ENCODE measurements at regions not wholly inside any gene's neighbourhood (a gene's known extent, or its start where the extent isn't known, plus 50 kb on each side); places are given as distances from the start of the nearest gene placed in this dataset.
"Not testable (repeated sequence)": the region's sequence is repeated elsewhere in the genome, so short reads cannot be mapped to it uniquely, and the experiment has no call there.

DNA sequence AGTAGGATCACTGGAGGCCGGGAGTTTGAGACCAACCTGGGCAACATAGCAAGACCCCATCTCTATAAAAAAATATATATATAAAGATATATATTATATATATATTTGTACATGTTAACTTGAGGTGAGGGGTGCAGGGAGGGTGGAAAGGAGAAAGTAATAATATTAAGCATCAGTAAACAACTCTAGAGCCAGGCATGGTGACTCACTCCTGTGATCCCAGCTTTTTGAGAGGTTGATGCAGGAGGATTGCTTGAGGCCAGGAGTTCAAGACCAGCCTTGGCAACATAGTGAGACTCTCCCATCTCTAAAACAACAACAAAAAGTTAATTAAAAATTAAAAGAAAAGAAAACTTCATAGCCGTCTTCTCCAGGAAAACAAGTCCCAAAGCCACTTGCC, 61.7 kb upstream of the SMURF2 start:
- WGBS, 2 experiments: 95 to 100% methylated on average over 1 of the region's 2 CpGs
- H3K27me3 ChIP-seq (ENCODE audit: control insufficient read depth, insufficient read depth, low read length, poor library complexity, severe bottlenecking): no peaks in the 10 kb centered on the region
- H3K36me3 ChIP-seq (ENCODE audit: control insufficient read depth, insufficient read depth, low read length): no peaks in the 10 kb centered on the region
- H3K27ac ChIP-seq (ENCODE audit: insufficient read depth, low read depth, low read length, poor library complexity, severe bottlenecking): no peak overlapping the region
- H3K4me1 ChIP-seq (ENCODE audit: control insufficient read depth, insufficient read depth, low read length): no peaks in the 10 kb centered on the region
- no peak overlapping the region for H3K4me3 ChIP-seq (ENCODE audit: insufficient read depth, low read depth, low read length)
- no peaks in the 10 kb centered on the region for H3K9me3 ChIP-seq (ENCODE audit: control insufficient read depth, low read length)

DNA sequence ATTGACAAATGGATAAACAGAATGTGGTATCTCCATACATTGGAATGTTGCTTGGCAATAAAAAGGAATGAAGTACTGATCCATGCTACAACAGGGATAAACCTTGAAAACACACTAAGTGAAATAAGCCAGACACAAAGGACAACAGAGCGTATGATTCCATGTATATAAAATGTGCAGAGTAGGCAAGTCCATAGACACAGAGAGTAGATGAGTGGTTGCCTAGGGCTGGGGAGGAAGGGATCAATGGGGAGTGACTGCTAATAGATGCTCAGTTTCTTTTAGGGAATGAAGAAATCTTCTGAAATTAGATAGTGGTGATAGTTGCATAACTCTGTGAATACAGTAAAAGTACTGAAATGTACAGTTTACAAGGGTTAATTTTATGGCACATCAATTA, 59.4 kb upstream of the SMURF2 start:
- not testable (repeated sequence) for H3K9me3 ChIP-seq (ENCODE audit: control insufficient read depth, low read length); H3K36me3 ChIP-seq (ENCODE audit: control insufficient read depth, insufficient read depth, low read length); H3K4me3 ChIP-seq (ENCODE audit: insufficient read depth, low read depth, low read length); H3K4me1 ChIP-seq (ENCODE audit: control insufficient read depth, insufficient read depth, low read length); H3K27ac ChIP-seq (ENCODE audit: insufficient read depth, low read depth, low read length, poor library complexity, severe bottlenecking); H3K27me3 ChIP-seq (ENCODE audit: control insufficient read depth, insufficient read depth, low read length, poor library complexity, severe bottlenecking)
- 85 to 94% methylated on average over 1 of the region's 1 CpG for WGBS, 2 experiments

DNA sequence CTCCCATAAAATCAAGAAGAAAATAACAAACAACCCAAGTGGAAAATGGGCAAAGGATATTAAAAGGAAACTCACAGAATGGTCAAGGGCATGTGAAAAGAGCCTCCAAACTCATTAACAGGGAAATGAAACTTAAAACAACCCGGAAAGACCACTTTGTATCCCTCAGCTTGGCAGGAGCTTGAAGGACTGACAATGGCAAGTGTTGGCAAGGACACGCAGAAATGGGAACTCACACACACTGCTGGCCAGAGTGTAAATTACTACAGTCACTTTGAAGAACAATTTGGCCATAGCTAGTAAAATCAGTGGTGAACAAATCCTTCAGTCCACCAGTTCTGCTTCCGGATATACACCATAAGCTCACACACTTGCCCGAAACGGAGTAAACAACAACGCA, 58.1 kb upstream of the SMURF2 start:
- not testable (repeated sequence) for H3K27ac ChIP-seq (ENCODE audit: insufficient read depth, low read depth, low read length, poor library complexity, severe bottlenecking); H3K4me1 ChIP-seq (ENCODE audit: control insufficient read depth, insufficient read depth, low read length); H3K36me3 ChIP-seq (ENCODE audit: control insufficient read depth, insufficient read depth, low read length); H3K9me3 ChIP-seq (ENCODE audit: control insufficient read depth, low read length); H3K27me3 ChIP-seq (ENCODE audit: control insufficient read depth, insufficient read depth, low read length, poor library complexity, severe bottlenecking); H3K4me3 ChIP-seq (ENCODE audit: insufficient read depth, low read depth, low read length)
- WGBS, 2 experiments: 94 to 98% methylated on average over 6 of the region's 6 CpGs

DNA sequence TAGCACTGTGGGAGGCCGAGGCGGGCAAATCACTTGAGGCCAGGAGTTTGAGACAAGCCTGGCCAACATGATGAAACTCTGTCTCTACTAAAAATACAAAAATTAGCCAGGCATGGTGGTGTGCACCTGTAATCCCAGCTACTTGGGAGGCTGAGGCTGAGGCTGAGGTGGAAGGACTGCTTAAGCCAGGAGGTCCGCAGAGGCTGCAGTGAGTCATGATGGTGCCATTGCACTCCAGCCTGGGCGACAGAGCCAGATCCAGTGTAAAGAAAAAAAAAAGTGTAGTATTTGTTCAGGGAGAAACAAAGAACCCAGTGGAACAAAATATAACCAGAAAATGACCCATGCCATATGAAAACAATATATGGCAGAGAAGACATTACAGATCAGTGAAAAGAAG, 57.4 kb upstream of the SMURF2 start:
- not testable (repeated sequence) for H3K27me3 ChIP-seq (ENCODE audit: control insufficient read depth, insufficient read depth, low read length, poor library complexity, severe bottlenecking); H3K9me3 ChIP-seq (ENCODE audit: control insufficient read depth, low read length); H3K4me3 ChIP-seq (ENCODE audit: insufficient read depth, low read depth, low read length); H3K36me3 ChIP-seq (ENCODE audit: control insufficient read depth, insufficient read depth, low read length); H3K27ac ChIP-seq (ENCODE audit: insufficient read depth, low read depth, low read length, poor library complexity, severe bottlenecking); H3K4me1 ChIP-seq (ENCODE audit: control insufficient read depth, insufficient read depth, low read length)
- WGBS, 2 experiments: 94 to 96% methylated on average over 4 of the region's 4 CpGs

DNA sequence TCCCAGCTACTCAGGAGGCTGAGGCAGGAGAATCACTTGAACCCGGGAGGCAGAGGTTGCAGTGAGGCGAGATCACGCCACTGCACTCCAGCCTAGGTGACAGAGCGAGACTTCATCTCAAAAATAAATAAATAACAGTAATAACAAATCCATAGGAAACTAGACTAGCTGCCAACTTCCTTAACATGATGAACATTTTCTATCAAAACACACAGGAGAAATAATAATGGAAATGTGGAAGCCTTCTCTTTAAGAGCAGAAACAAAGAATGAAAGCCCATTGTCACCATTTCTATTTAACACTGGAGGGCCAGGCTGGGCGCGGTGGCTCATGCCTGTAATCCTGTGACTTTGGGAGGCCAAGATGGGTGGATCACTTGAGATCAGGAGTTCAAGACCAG, 56.7 kb upstream of the SMURF2 start:
- 88 to 95% methylated on average over 6 of the region's 6 CpGs for WGBS, 2 experiments
- not testable (repeated sequence) for H3K4me1 ChIP-seq (ENCODE audit: control insufficient read depth, insufficient read depth, low read length); H3K27ac ChIP-seq (ENCODE audit: insufficient read depth, low read depth, low read length, poor library complexity, severe bottlenecking); H3K9me3 ChIP-seq (ENCODE audit: control insufficient read depth, low read length); H3K4me3 ChIP-seq (ENCODE audit: insufficient read depth, low read depth, low read length); H3K36me3 ChIP-seq (ENCODE audit: control insufficient read depth, insufficient read depth, low read length); H3K27me3 ChIP-seq (ENCODE audit: control insufficient read depth, insufficient read depth, low read length, poor library complexity, severe bottlenecking)

DNA sequence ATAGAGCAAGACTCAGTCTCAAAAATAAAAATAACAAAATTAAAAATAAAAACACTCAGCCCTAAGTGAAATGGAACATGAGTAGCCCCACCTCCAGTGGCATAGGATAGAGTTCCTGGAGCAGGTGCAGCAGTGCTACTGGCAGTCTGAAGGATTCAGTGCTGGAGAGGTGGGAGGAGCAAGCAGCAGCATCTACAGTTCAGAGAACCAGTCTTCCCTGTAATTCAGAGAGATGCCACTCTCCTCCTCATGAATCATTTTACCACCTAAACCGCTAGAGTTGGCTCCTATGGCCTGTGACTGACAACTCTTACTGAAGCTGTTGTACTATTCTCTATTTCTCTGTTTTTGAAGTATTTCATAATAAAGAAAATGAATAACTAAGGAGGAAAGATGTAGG, 56.0 kb upstream of the SMURF2 start:
- H3K36me3 ChIP-seq (ENCODE audit: control insufficient read depth, insufficient read depth, low read length): no peaks in the 10 kb centered on the region
- no peaks in the 10 kb centered on the region for H3K9me3 ChIP-seq (ENCODE audit: control insufficient read depth, low read length)
- no peak overlapping the region for H3K4me3 ChIP-seq (ENCODE audit: insufficient read depth, low read depth, low read length)
- no peaks in the 10 kb centered on the region for H3K4me1 ChIP-seq (ENCODE audit: control insufficient read depth, insufficient read depth, low read length)
- no peak overlapping the region for H3K27ac ChIP-seq (ENCODE audit: insufficient read depth, low read depth, low read length, poor library complexity, severe bottlenecking)
- 89 to 100% methylated on average over 1 of the region's 1 CpG for WGBS, 2 experiments
- H3K27me3 ChIP-seq (ENCODE audit: control insufficient read depth, insufficient read depth, low read length, poor library complexity, severe bottlenecking): no peaks in the 10 kb centered on the region

DNA sequence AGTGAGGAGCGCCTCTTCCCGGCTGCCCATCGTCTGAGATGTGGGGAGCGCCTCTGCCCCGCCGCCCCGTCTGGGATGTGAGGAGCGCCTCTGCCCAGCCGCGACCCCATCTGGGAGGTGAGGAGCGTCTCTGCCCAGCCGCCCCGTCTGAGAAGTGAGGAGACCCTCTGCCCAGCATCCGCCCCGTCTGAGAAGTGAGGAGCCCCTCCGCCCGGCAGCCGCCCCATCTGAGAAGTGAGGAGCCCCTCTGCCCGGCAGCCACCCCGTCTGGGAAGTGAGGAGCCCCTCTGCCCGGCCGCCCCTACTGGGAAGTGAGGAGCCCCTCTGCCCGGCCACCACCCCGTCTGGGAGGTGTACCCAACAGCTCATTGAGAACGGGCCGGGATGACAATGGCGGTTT, 54.4 kb upstream of the SMURF2 start:
- whole genome bisulfite sequencing, 2 experiments: 97% methylated on average over 22 of the region's 27 CpGs
- not testable (repeated sequence) for H3K9me3 ChIP-seq (ENCODE audit: control insufficient read depth, low read length); H3K27me3 ChIP-seq (ENCODE audit: control insufficient read depth, insufficient read depth, low read length, poor library complexity, severe bottlenecking); H3K4me1 ChIP-seq (ENCODE audit: control insufficient read depth, insufficient read depth, low read length); H3K27ac ChIP-seq (ENCODE audit: insufficient read depth, low read depth, low read length, poor library complexity, severe bottlenecking); H3K36me3 ChIP-seq (ENCODE audit: control insufficient read depth, insufficient read depth, low read length); H3K4me3 ChIP-seq (ENCODE audit: insufficient read depth, low read depth, low read length)

DNA sequence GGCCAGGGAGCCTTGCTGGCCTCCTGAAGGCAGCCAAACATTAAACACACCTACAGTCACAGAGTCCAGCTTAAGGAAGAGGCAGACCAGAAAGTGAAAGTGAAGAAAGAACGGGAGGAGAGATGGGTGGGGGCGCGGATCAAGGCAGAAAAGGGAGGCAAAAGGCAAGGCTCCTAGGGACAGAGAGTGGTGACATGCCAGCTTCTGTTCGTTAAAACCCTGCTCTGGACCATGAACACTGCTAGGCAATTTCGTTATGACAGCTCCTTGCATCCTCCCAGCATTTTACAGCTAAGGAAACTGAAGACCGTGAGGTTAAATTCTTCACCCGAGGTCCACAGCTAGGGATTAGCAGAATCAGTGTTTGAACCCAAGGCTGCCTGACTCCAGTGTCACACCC, 51.7 kb upstream of the SMURF2 start:
- not testable (repeated sequence) for H3K27ac ChIP-seq (ENCODE audit: insufficient read depth, low read depth, low read length, poor library complexity, severe bottlenecking); H3K4me3 ChIP-seq (ENCODE audit: insufficient read depth, low read depth, low read length); H3K27me3 ChIP-seq (ENCODE audit: control insufficient read depth, insufficient read depth, low read length, poor library complexity, severe bottlenecking); H3K9me3 ChIP-seq (ENCODE audit: control insufficient read depth, low read length); H3K36me3 ChIP-seq (ENCODE audit: control insufficient read depth, insufficient read depth, low read length); H3K4me1 ChIP-seq (ENCODE audit: control insufficient read depth, insufficient read depth, low read length)
- 92 to 94% methylated on average over 7 of the region's 7 CpGs for WGBS, 2 experiments

DNA sequence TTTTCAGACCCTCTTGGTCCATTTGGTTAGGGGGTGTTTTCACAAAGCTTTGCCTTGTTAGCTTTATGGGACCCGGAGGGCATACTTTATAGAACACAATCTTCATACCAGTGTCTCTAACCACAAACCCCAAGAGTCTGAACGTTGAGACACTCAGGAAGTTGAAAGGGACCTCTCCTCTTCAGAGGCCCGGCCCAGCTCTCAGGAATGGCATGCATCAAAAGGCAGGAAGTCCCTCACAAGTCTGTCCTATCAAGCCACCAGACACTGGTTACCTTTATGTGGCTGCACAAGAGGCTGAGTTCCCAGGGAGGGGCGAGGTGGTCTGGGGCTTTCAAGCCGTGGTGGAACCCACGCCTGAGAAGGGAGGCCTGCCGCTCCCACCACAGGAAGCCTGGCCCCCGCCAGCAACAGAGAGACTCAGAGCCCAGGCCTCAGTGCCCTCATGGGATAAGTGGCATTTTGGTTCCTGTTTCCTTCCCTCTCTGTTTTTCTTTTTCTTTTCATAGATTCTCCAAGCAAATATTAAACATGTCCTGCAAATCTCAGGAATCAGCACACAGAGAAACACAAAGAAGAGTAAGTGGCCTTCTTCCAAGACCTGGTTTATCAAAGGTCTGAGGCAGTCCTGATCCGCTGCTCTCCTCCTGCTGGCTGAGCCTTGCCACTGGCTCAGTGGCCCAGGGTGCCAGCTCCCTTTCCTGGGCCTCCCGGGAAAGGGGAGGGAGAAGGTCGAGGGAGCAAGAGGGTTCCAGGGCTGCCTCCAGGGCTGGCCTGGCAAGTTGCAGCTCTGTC, 50.6 kb upstream of the SMURF2 start:
- not testable (repeated sequence) for H3K27me3 ChIP-seq (ENCODE audit: control insufficient read depth, insufficient read depth, low read length, poor library complexity, severe bottlenecking); H3K9me3 ChIP-seq (ENCODE audit: control insufficient read depth, low read length); H3K36me3 ChIP-seq (ENCODE audit: control insufficient read depth, insufficient read depth, low read length); H3K4me1 ChIP-seq (ENCODE audit: control insufficient read depth, insufficient read depth, low read length); H3K4me3 ChIP-seq (ENCODE audit: insufficient read depth, low read depth, low read length); H3K27ac ChIP-seq (ENCODE audit: insufficient read depth, low read depth, low read length, poor library complexity, severe bottlenecking)
- WGBS, 2 experiments: 79 to 83% methylated on average over 9 of the region's 11 CpGs

Measured in ectodermal cell (in vitro differentiated cells).